ENCODE measurements at regions not wholly inside any gene's neighbourhood (a gene's known extent, or its start where the extent isn't known, plus 50 kb on each side); places are given as distances from the start of the nearest gene placed in this dataset.

GRCh38 chr9:118459913-118460312 is 755.7 kb downstream of the TLR4 start:
- no peak for DNase-seq (ENCODE audit: low read depth in 2 of 2, low spot score in 1 of 2)

GRCh38 chr9:118463419-118463818 is 759.2 kb downstream of the TLR4 start:
- no peak for DNase-seq (ENCODE audit: low read depth in 2 of 2, low spot score in 1 of 2)

- DNase-seq (ENCODE audit: low read depth in 2 of 2, low spot score in 1 of 2), result no peak
Measured at GRCh38 chr9:118473521-118473920, 769.3 kb downstream of the TLR4 start.

- DNase-seq (ENCODE audit: low read depth in 2 of 2, low spot score in 1 of 2), result no peak
Measured at GRCh38 chr9:118478752-118479151, 774.5 kb downstream of the TLR4 start.

- no peak for DNase-seq (ENCODE audit: low read depth in 2 of 2, low spot score in 1 of 2)
Measured at GRCh38 chr9:118482306-118482705, 778.1 kb downstream of the TLR4 start.

GRCh38 chr9:118483677-118484076 is 779.5 kb downstream of the TLR4 start:
- no peak for DNase-seq (ENCODE audit: low read depth in 2 of 2, low spot score in 1 of 2)

GRCh38 chr9:118503236-118503635 is 799.0 kb downstream of the TLR4 start:
- no peak for DNase-seq (ENCODE audit: low read depth in 2 of 2, low spot score in 1 of 2)

GRCh38 chr9:118510711-118511110 is 806.5 kb downstream of the TLR4 start:
- no peak for DNase-seq (ENCODE audit: low read depth in 2 of 2, low spot score in 1 of 2)

- DNase-seq (ENCODE audit: low read depth in 2 of 2, low spot score in 1 of 2), result no peak
Measured at GRCh38 chr9:118515947-118516346, 811.7 kb downstream of the TLR4 start.

- DNase-seq (ENCODE audit: low read depth in 2 of 2, low spot score in 1 of 2), result no peak
Measured at GRCh38 chr9:118521261-118521660, 817.1 kb downstream of the TLR4 start.

GRCh38 chr9:118522093-118523028 is 818.2 kb downstream of the TLR4 start:
- no peak for DNase-seq (ENCODE audit: low read depth in 2 of 2, low spot score in 1 of 2)

- DNase-seq (ENCODE audit: low read depth in 2 of 2, low spot score in 1 of 2), result no peak
Measured at GRCh38 chr9:118527261-118527660, 823.1 kb downstream of the TLR4 start.

GRCh38 chr9:118529210-118529609 is 825.0 kb downstream of the TLR4 start:
- no peak for DNase-seq (ENCODE audit: low read depth in 2 of 2, low spot score in 1 of 2)

- no peak for DNase-seq (ENCODE audit: low read depth in 2 of 2, low spot score in 1 of 2)
Measured at GRCh38 chr9:118529624-118530214, 825.5 kb downstream of the TLR4 start.

- DNase-seq (ENCODE audit: low read depth in 2 of 2, low spot score in 1 of 2), result no peak
Measured at GRCh38 chr9:118532592-118532991, 828.4 kb downstream of the TLR4 start.

GRCh38 chr9:118533101-118533500 is 828.9 kb downstream of the TLR4 start:
- no peak for DNase-seq (ENCODE audit: low read depth in 2 of 2, low spot score in 1 of 2)

GRCh38 chr9:118533850-118534249 is 829.6 kb downstream of the TLR4 start:
- no peak for DNase-seq (ENCODE audit: low read depth in 2 of 2, low spot score in 1 of 2)

GRCh38 chr9:118536153-118536552 is 832.0 kb downstream of the TLR4 start:
- no peak for DNase-seq (ENCODE audit: low read depth in 2 of 2, low spot score in 1 of 2)

- no peak for DNase-seq (ENCODE audit: low read depth in 2 of 2, low spot score in 1 of 2)
Measured at GRCh38 chr9:118538959-118539358, 830.3 kb downstream of the BRINP1 start.

GRCh38 chr9:118553465-118553864 is 815.8 kb downstream of the BRINP1 start:
- no peak for DNase-seq (ENCODE audit: low read depth in 2 of 2, low spot score in 1 of 2)

- DNase-seq (ENCODE audit: low read depth in 2 of 2, low spot score in 1 of 2), result no peak
Measured at GRCh38 chr9:118554987-118555386, 814.2 kb downstream of the BRINP1 start.

GRCh38 chr9:118558026-118558425 is 811.2 kb downstream of the BRINP1 start:
- DNase-seq (ENCODE audit: low read depth in 2 of 2, low spot score in 1 of 2), result no peak

GRCh38 chr9:118558891-118559290 is 810.3 kb downstream of the BRINP1 start:
- no peak for DNase-seq (ENCODE audit: low read depth in 2 of 2, low spot score in 1 of 2)
